ENCODE measurements at regions not wholly inside any gene's neighbourhood (a gene's known extent, or its start where the extent isn't known, plus 50 kb on each side); places are given as distances from the start of the nearest gene placed in this dataset.

DNA sequence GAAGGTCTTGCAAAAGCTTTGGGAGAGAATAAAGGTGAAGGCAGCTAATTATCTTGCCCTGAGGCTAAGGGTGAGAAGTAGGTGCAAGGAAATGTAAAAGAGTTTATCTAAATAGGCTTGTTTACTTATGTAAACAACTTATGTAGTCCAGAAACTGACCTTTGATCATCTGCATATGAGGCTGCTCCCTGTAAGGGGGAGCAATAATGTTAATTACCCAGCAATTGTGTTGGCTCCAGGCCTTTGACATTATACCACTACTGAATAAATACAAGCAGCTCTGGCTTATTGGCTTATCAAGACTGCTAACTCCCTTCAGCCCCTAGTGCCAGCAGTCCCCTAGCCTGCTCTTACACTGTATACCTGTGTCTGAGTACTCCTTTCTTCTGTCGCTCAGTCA lies 303.7 kb upstream of the GNPDA2 start:
- no peaks in the 10 kb centered on the region for H3K9me3 ChIP-seq
- no peak overlapping the region for H3K27ac ChIP-seq (replicated peaks in 1 of 4)
- no peak overlapping the region for H3K4me3 ChIP-seq
- TF ChIP-seq POLR2A (IDR thresholded peaks at IDR 0.05; ENCODE audit: low read depth), result no peak
- no peak for TF ChIP-seq POLR2AphosphoS5 (IDR thresholded peaks at IDR 0.05)
- no peak for TF ChIP-seq CTCF (IDR thresholded peaks at IDR 0.05)
- no peak for TF ChIP-seq EP300 (IDR thresholded peaks at IDR 0.05)
- no peaks in the 10 kb centered on the region for H3K27me3 ChIP-seq
- no peak for DNase-seq (ENCODE audit: extremely low spot score)
- intact Hi-C loops (cut with DNase I), result no loop called here
- no peaks in the 10 kb centered on the region for H3K36me3 ChIP-seq
- H3K4me1 ChIP-seq, result no peaks in the 10 kb centered on the region
- WGBS, result 95% methylated on average over 1 of the region's 1 CpG

DNA sequence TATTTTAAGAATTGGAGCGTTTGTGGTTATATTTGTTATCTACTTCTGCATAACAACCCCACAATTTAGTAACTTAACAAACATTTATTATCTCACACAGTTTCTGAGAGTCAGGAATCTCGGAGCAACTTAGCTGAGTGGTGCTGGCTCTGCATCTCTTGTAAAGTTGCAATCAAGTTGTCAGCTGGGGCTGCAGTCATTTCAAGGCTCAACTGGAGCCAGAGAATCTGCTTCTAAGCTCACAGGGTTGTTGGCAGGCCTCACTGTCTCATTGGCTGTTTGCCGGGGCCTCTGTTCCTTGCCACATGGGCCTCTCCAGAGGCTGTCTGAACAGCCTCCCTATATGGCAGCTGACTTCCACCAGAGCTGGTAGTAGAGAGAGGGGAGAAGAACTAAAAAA lies 281.2 kb upstream of the GNPDA2 start:
- TF ChIP-seq POLR2AphosphoS5 (IDR thresholded peaks at IDR 0.05), result no peak
- TF ChIP-seq POLR2A (IDR thresholded peaks at IDR 0.05; ENCODE audit: low read depth), result no peak
- TF ChIP-seq EP300 (IDR thresholded peaks at IDR 0.05), result no peak
- TF ChIP-seq CTCF (IDR thresholded peaks at IDR 0.05), result no peak
- peaks cover 0 to 13% (median 0%) of the 10 kb centered on the region in 4 donors for H3K4me1 ChIP-seq
- H3K27ac ChIP-seq (replicated peaks in 1 of 4), result no peak overlapping the region
- intact Hi-C loops (cut with DNase I), result no loop called here
- no peak for DNase-seq (ENCODE audit: extremely low spot score)
- no peaks in the 10 kb centered on the region for H3K36me3 ChIP-seq
- 66% methylated on average over 3 of the region's 3 CpGs for WGBS
- no peaks in the 10 kb centered on the region for H3K9me3 ChIP-seq
- no peak overlapping the region for H3K4me3 ChIP-seq
- no peaks in the 10 kb centered on the region for H3K27me3 ChIP-seq

GRCh38 chr4:45006078-45006477 lies 279.7 kb upstream of the GNPDA2 start:
- no peaks in the 10 kb centered on the region for H3K27me3 ChIP-seq
- no peak for DNase-seq (ENCODE audit: extremely low spot score)
- no peak overlapping the region for H3K27ac ChIP-seq (replicated peaks in 1 of 4)
- no peaks in the 10 kb centered on the region for H3K9me3 ChIP-seq
- H3K4me3 ChIP-seq, result no peak overlapping the region
- peaks cover 0 to 13% (median 0%) of the 10 kb centered on the region in 4 donors for H3K4me1 ChIP-seq
- intact Hi-C loops (cut with DNase I), result no loop called here
- no peaks in the 10 kb centered on the region for H3K36me3 ChIP-seq
- TF ChIP-seq EP300 (IDR thresholded peaks at IDR 0.05), result no peak
- no peak for TF ChIP-seq POLR2AphosphoS5 (IDR thresholded peaks at IDR 0.05)
- TF ChIP-seq CTCF (IDR thresholded peaks at IDR 0.05), result no peak
- TF ChIP-seq POLR2A (IDR thresholded peaks at IDR 0.05; ENCODE audit: low read depth), result no peak

DNA sequence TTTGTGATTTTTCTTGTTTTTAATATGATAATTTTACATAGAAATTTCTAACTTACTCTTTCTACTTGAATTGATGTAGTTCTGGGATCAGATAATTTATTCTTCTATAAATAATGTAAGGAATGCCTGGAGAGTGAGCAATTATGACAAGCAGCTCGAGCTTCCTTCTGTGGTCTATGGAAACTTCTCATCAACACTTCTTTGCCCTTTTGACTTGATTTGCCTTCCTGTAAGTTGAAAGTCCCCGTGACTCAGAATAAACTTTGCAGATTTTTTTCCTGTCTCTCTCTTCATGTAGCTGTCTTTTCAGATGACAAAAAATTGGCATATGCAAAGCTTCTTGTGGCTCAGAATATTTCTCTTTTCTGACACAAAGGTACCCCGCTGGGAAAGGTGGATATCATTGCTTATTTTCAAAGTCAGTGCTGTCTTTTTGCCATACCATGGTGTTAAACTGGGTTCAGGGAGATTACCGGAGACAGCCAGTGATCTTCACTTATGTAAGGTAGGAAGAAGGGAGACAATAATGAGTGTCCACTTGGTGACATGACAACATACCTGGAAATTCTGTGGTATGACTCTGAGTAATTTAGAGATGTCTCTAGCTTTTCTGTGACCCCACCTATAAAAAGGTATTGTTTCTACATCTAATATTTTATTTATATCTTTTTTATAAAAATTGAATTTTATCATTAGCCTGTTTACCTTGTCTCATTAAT lies 278.6 kb upstream of the GNPDA2 start:
- TF ChIP-seq POLR2A (IDR thresholded peaks at IDR 0.05; ENCODE audit: low read depth) (no peak), POLR2AphosphoS5 (IDR thresholded peaks at IDR 0.05) (no peak), CTCF (IDR thresholded peaks at IDR 0.05) (no peak), EP300 (IDR thresholded peaks at IDR 0.05) (no peak)
- WGBS, result 35% methylated on average over 4 of the region's 4 CpGs

GRCh38 chr4:45004326-45004725 lies 278.0 kb upstream of the GNPDA2 start:
- 62% methylated on average over 2 of the region's 2 CpGs for WGBS
- Histone ChIP-seq H3K9me3 (no peaks in the 10 kb centered on the region), H3K36me3 (no peaks in the 10 kb centered on the region), H3K27me3 (no peaks in the 10 kb centered on the region), H3K4me1 (peaks cover 0 to 20% (median 4%) of the 10 kb centered on the region in 4 donors), H3K27ac (replicated peaks in 1 of 4) (no peak overlapping the region), H3K4me3 (no peak overlapping the region)
- intact Hi-C loops (cut with DNase I), result no loop called here
- DNase-seq (ENCODE audit: extremely low spot score), result no peak
- TF ChIP-seq POLR2A (IDR thresholded peaks at IDR 0.05; ENCODE audit: low read depth), result no peak
- TF ChIP-seq EP300 (IDR thresholded peaks at IDR 0.05), result no peak
- TF ChIP-seq POLR2AphosphoS5 (IDR thresholded peaks at IDR 0.05), result no peak
- TF ChIP-seq CTCF (IDR thresholded peaks at IDR 0.05), result no peak

More for the DNA sequence above, 278.6 kb upstream of the GNPDA2 start:
- Histone ChIP-seq H3K4me1 (peaks cover 0 to 13% (median under 1%) of the 10 kb centered on the region in 4 donors), H3K27ac (replicated peaks in 1 of 4) (no peak overlapping the region), H3K4me3 (no peak overlapping the region), H3K36me3 (no peaks in the 10 kb centered on the region), H3K27me3 (no peaks in the 10 kb centered on the region), H3K9me3 (no peaks in the 10 kb centered on the region)
- intact Hi-C loops (cut with DNase I), result no loop called here
- DNase-seq (ENCODE audit: extremely low spot score), result no peak
